Lung (tissue), 11 donors: ENCODE measurements at regions not wholly inside any gene's neighbourhood (a gene's known extent, or its start where the extent isn't known, plus 50 kb on each side); places are given as distances from the start of the nearest gene placed in this dataset.

Source experiments
- ATAC-seq: fragments of 200-7000 bp; cut with Tn5 transposase; one replicate; pipeline ENCODE4 v1.9.1; 2020; ENCODE audit warnings: moderate number of reproducible peaks; ENCODE audit not compliant: insufficient read depth, low FRiP score
- DNase-seq, 3 donors: peaks; one replicate each; pipeline ENCODE4 v3.0.0-alpha.2; 2013 to 2017
- H3K27ac ChIP-seq, 2 donors: one replicate each; pipeline ENCODE4 v1.5.1; 2013; ENCODE audit warnings: mild to moderate bottlenecking in 2 of 2, moderate library complexity in 2 of 2, control low read depth in 1 of 2, inconsistent platforms in 1 of 2, low read depth in 1 of 2, low read length in 1 of 2
- H3K27me3 ChIP-seq, 3 donors: one replicate each; pipeline ENCODE4 v1.5.1; 2013; ENCODE audit warnings: low read length in 2 of 3; ENCODE audit not compliant: control insufficient read depth in 3 of 3, insufficient read depth in 3 of 3
- H3K36me3 ChIP-seq, 4 donors: one replicate each; pipeline ENCODE4 v1.5.1; 2013; ENCODE audit warnings: low read length in 4 of 4, mild to moderate bottlenecking in 1 of 4, moderate library complexity in 1 of 4; ENCODE audit not compliant: control insufficient read depth in 4 of 4, insufficient read depth in 4 of 4
- H3K4me1 ChIP-seq, 5 donors: one replicate each; pipeline ENCODE4 v1.5.1; 2013; ENCODE audit warnings: low read length in 5 of 5, mild to moderate bottlenecking in 2 of 5, moderate library complexity in 1 of 5; ENCODE audit not compliant: control insufficient read depth in 5 of 5, insufficient read depth in 5 of 5
- H3K4me3 ChIP-seq: one replicate; pipeline ENCODE4 v1.5.1; 2013; ENCODE audit warnings: mild to moderate bottlenecking, control low read depth, moderate library complexity
- H3K9ac ChIP-seq, 2 donors: one replicate each; pipeline ENCODE4 v1.5.1; 2013; ENCODE audit warnings: low read length in 2 of 2, control low read depth in 1 of 2; ENCODE audit not compliant: insufficient read depth in 1 of 2
- H3K9me3 ChIP-seq, 4 donors: one replicate each; pipeline ENCODE4 v1.5.1; 2013; ENCODE audit warnings: low read length in 3 of 4, mild to moderate bottlenecking in 1 of 4, moderate library complexity in 1 of 4; ENCODE audit not compliant: control insufficient read depth in 4 of 4, insufficient read depth in 3 of 4
- WGBS, 2 donors: extraction: QIAGEN DNeasy Blood & Tissue Kit; methylation state at CpG; one replicate each; pipeline ENCODE4 v1.1.7; 2013; 5-methylcytosine and 5-hydroxymethylcytosine counted together
- TF ChIP-seq, protein P1 (sequence below): IDR thresholded peaks from 2 replicates; pipeline ENCODE4 v1.5.1; 2012; ENCODE audit warnings: mild to moderate bottlenecking; ENCODE audit errors: control extremely low read depth, extremely low read depth
- donor health status: control.
- donor health status: control.
- donor health status: Bipolar disorder and iron deficiency.
- donor health status: healthy.
- donor health status: DM: yes; HTN: yes; CAD: no.

GRCh38 chr4:189304167-189304566 lies 636.5 kb upstream of the FRG1 start:
- Histone ChIP-seq H3K4me3 (no peak overlapping the region), H3K27me3 (no peaks in the 10 kb centered on the region), H3K27ac (no peak overlapping the region), H3K4me1 (peaks cover 0 to 12% (median 3%) of the 10 kb centered on the region in 5 donors), H3K9ac (no peak overlapping the region), H3K36me3 (no peaks in the 10 kb centered on the region), H3K9me3 (no peaks in the 10 kb centered on the region)
- TF ChIP-seq, protein P1, sequence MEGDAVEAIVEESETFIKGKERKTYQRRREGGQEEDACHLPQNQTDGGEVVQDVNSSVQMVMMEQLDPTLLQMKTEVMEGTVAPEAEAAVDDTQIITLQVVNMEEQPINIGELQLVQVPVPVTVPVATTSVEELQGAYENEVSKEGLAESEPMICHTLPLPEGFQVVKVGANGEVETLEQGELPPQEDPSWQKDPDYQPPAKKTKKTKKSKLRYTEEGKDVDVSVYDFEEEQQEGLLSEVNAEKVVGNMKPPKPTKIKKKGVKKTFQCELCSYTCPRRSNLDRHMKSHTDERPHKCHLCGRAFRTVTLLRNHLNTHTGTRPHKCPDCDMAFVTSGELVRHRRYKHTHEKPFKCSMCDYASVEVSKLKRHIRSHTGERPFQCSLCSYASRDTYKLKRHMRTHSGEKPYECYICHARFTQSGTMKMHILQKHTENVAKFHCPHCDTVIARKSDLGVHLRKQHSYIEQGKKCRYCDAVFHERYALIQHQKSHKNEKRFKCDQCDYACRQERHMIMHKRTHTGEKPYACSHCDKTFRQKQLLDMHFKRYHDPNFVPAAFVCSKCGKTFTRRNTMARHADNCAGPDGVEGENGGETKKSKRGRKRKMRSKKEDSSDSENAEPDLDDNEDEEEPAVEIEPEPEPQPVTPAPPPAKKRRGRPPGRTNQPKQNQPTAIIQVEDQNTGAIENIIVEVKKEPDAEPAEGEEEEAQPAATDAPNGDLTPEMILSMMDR = no peak
- ATAC-seq (no peak), DNase-seq (no peak)
- WGBS, 2 donors = 77 to 81% methylated on average over 2 of the region's 2 CpGs

DNA sequence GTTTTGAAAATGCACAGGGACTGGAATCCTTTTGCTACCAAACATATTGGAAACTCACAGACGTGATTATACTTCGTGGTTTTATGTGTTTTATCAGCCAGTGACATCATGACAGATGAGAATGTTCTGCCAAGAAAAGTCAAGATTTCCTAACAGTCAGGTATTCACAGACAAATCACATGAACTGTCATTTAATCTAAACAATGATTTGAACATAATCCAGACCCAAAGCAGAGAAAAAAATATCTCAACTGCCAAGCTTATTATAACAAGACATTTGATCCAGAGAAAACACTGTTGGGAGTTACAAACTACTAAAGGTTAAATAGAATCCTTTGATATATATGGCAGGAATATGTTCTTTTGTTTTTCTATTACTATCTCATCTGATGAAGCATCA lies 635.9 kb upstream of the FRG1 start:
- peak in 2 of 3 donors; percentile 8 to 50 for DNase-seq
- 24 to 44% methylated on average over 2 of the region's 2 CpGs for WGBS, 2 donors
- no peaks in the 10 kb centered on the region for H3K9me3 ChIP-seq
- no peak overlapping the region for H3K9ac ChIP-seq
- ATAC-seq = no peak
- peaks cover 0 to 12% (median 3%) of the 10 kb centered on the region in 5 donors for H3K4me1 ChIP-seq
- TF ChIP-seq, protein P1 = no peak
- H3K27me3 ChIP-seq = no peaks in the 10 kb centered on the region
- no peaks in the 10 kb centered on the region for H3K36me3 ChIP-seq
- no peak overlapping the region for H3K27ac ChIP-seq
- no peak overlapping the region for H3K4me3 ChIP-seq

GRCh38 chr4:189305500-189305899 lies 635.2 kb upstream of the FRG1 start:
- DNase-seq (peak in 2 of 3 donors; percentile 19 to 39), ATAC-seq (no peak)
- no peak overlapping the region for H3K9ac ChIP-seq
- no peaks in the 10 kb centered on the region for H3K9me3 ChIP-seq
- H3K4me3 ChIP-seq = no peak overlapping the region
- H3K27ac ChIP-seq = no peak overlapping the region
- no peaks in the 10 kb centered on the region for H3K27me3 ChIP-seq
- H3K4me1 ChIP-seq = peaks cover 0 to 12% (median 3%) of the 10 kb centered on the region in 5 donors
- WGBS, 2 donors = 50 to 55% methylated on average over 3 of the region's 3 CpGs
- TF ChIP-seq, protein P1 = no peak
- H3K36me3 ChIP-seq = no peaks in the 10 kb centered on the region

DNA sequence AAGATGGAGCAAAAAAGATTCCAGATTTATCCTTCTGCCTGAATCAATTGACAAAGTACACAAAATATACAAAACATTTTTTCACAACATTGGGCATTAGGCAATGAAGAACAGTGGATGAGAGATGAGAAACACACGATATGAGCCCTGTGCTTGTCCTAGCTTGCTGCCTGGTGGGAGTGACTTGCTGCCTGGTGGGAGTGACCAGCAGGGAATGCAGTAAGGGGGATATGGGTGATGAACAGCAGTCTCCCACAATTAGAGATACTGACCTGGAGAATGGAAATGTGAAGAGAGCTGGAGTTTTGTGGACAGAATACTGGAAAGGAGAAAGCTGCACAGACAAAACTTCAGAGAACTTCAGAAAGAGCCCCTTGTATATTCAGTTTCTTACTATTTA lies 629.4 kb upstream of the FRG1 start:
- Histone ChIP-seq H3K36me3 (no peaks in the 10 kb centered on the region), H3K27ac (no peak overlapping the region), H3K27me3 (no peaks in the 10 kb centered on the region), H3K4me3 (no peak overlapping the region), H3K4me1 (no peaks in the 10 kb centered on the region), H3K9ac (no peak overlapping the region), H3K9me3 (peaks cover 0 to 2% (median 0%) of the 10 kb centered on the region in 4 donors)
- ATAC-seq (no peak), DNase-seq (no peak)
- WGBS, 2 donors = 54 to 70% methylated on average over 1 of the region's 1 CpG
- TF ChIP-seq, protein P1 = no peak
